MM.1S (cell line): ENCODE measurements at regions not wholly inside any gene's neighbourhood (a gene's known extent, or its start where the extent isn't known, plus 50 kb on each side); places are given as distances from the start of the nearest gene placed in this dataset.

Experiments
- DNase-seq: peaks from one replicate; pipeline ENCODE4 v3.0.0-alpha.2; 2015
- H2AFZ ChIP-seq: fragments of 300-600 bp; sonication (generic); 2 replicates; pipeline ENCODE4 v1.6.0; 2016; ENCODE audit warnings: antibody characterized with exemption, low read length
- H3F3A ChIP-seq: fragments of 300-600 bp; sonication (generic); 2 replicates; pipeline ENCODE4 v1.6.1; 2016; ENCODE audit warnings: mild to moderate bottlenecking, antibody characterized with exemption, low read length, moderate library complexity, mixed read lengths; ENCODE audit not compliant: insufficient read depth
- H3K27ac ChIP-seq: fragments of 300-600 bp; sonication (generic); 2 replicates; pipeline ENCODE4 v1.5.1; 2016; ENCODE audit warnings: mild to moderate bottlenecking, low read length
- H3K27me3 ChIP-seq: fragments of 300-600 bp; sonication (generic); replicated peaks from 2 replicates; pipeline ENCODE4 v1.6.0; 2016; ENCODE audit warnings: low read length; ENCODE audit not compliant: insufficient read depth
- H3K36me3 ChIP-seq: fragments of 300-600 bp; sonication (generic); replicated peaks from 2 replicates; pipeline ENCODE4 v1.6.1; 2016; ENCODE audit warnings: mild to moderate bottlenecking, low read length, mixed read lengths; ENCODE audit not compliant: insufficient read depth
- H3K4me1 ChIP-seq: fragments of 300-600 bp; sonication (generic); 2 replicates; pipeline ENCODE4 v1.6.1; 2016; ENCODE audit warnings: low read length, mixed read lengths
- H3K4me2 ChIP-seq: fragments of 300-600 bp; sonication (generic); 2 replicates; pipeline ENCODE4 v1.6.0; 2016; ENCODE audit warnings: low read depth, low read length
- H3K4me3 ChIP-seq: fragments of 300-600 bp; sonication (generic); 2 replicates; pipeline ENCODE4 v1.5.1; 2016; ENCODE audit warnings: low read length, mixed read lengths
- H3K79me2 ChIP-seq: fragments of 300-600 bp; sonication (generic); 2 replicates; pipeline ENCODE4 v1.6.1; 2016; ENCODE audit warnings: mixed run types, low read length, mixed read lengths
- H3K9ac ChIP-seq: fragments of 300-600 bp; sonication (generic); 2 replicates; pipeline ENCODE4 v1.6.1; 2016; ENCODE audit warnings: low read length, mixed read lengths
- H3K9me2 ChIP-seq: fragments of 300-600 bp; sonication (generic); replicated peaks from 2 replicates; pipeline ENCODE4 v1.6.1; 2016; ENCODE audit warnings: mild to moderate bottlenecking, low read length, mixed read lengths; ENCODE audit not compliant: insufficient read depth
- H3K9me3 ChIP-seq: fragments of 300-600 bp; sonication (generic); replicated peaks from 2 replicates; pipeline ENCODE4 v1.6.1; 2016; ENCODE audit warnings: mild to moderate bottlenecking, low read length, mixed read lengths; ENCODE audit not compliant: insufficient read depth
- H4K20me1 ChIP-seq: fragments of 300-600 bp; sonication (generic); 2 replicates; pipeline ENCODE4 v1.6.1; 2016; ENCODE audit warnings: mild to moderate bottlenecking, low read length, moderate library complexity, mixed read lengths; ENCODE audit not compliant: insufficient read depth
- CTCF ChIP-seq: fragments of 300-600 bp; sonication (generic); IDR thresholded peaks from 2 replicates; pipeline ENCODE4 v1.5.1; 2016; ENCODE audit warnings: antibody characterized with exemption, low read length, mixed read lengths
- EZH2 ChIP-seq: fragments of 300-600 bp; sonication (generic); optimal IDR thresholded peaks from 2 replicates; pipeline ENCODE3; 2017; ENCODE audit warnings: low read depth, mild to moderate bottlenecking, antibody characterized with exemption, low read length, mixed read lengths
- EZH2phosphoT487 ChIP-seq: fragments of 300-600 bp; sonication (generic); IDR thresholded peaks from 2 replicates; pipeline ENCODE4 v1.6.1; 2018; ENCODE audit warnings: antibody characterized with exemption, low read length

GRCh38 chr13:61183670-61184069 lies 232.0 kb downstream of the PCDH20 start:
- Histone ChIP-seq H3K9ac (no peak overlapping the region), H3K4me2 (no peak overlapping the region)
- no peak for TF ChIP-seq EZH2phosphoT487
- no peak for TF ChIP-seq EZH2
- TF ChIP-seq CTCF, result no peak

GRCh38 chr13:61180234-61180633 lies 235.4 kb downstream of the PCDH20 start:
- Histone ChIP-seq H2AFZ (no peak overlapping the region), H4K20me1 (no peaks in the 10 kb centered on the region), H3K9me2 (no peaks in the 10 kb centered on the region), H3K79me2 (no peaks in the 10 kb centered on the region), H3K27me3 (no peaks in the 10 kb centered on the region), H3K27ac (no peak overlapping the region), H3F3A (no peaks in the 10 kb centered on the region), H3K9ac (no peak overlapping the region), H3K4me3 (no peak overlapping the region), H3K4me1 (no peaks in the 10 kb centered on the region), H3K36me3 (no peaks in the 10 kb centered on the region), H3K9me3 (no peaks in the 10 kb centered on the region), H3K4me2 (no peak overlapping the region)
- TF ChIP-seq EZH2phosphoT487 (no peak), CTCF (no peak), EZH2 (no peak)
- DNase-seq, result no peak

More at GRCh38 chr13:61183670-61184069, 232.0 kb downstream of the PCDH20 start:
- no peak overlapping the region for H3K27ac ChIP-seq
- no peak overlapping the region for H2AFZ ChIP-seq
- no peak overlapping the region for H3K4me3 ChIP-seq
- no peaks in the 10 kb centered on the region for H3K9me2 ChIP-seq
- H4K20me1 ChIP-seq, result no peaks in the 10 kb centered on the region
- no peaks in the 10 kb centered on the region for H3K9me3 ChIP-seq
- H3F3A ChIP-seq, result no peaks in the 10 kb centered on the region
- no peak for DNase-seq
- H3K36me3 ChIP-seq, result no peaks in the 10 kb centered on the region
- H3K79me2 ChIP-seq, result no peaks in the 10 kb centered on the region
- no peaks in the 10 kb centered on the region for H3K27me3 ChIP-seq
- H3K4me1 ChIP-seq, result no peaks in the 10 kb centered on the region

- Histone ChIP-seq H3K27me3 (no peaks in the 10 kb centered on the region), H3K27ac (no peak overlapping the region), H3K9ac (no peak overlapping the region), H3K9me2 (no peaks in the 10 kb centered on the region), H3K79me2 (no peaks in the 10 kb centered on the region), H2AFZ (no peak overlapping the region), H3K9me3 (no peaks in the 10 kb centered on the region), H3K4me2 (no peak overlapping the region), H3K4me1 (no peaks in the 10 kb centered on the region), H3K36me3 (no peaks in the 10 kb centered on the region), H4K20me1 (no peaks in the 10 kb centered on the region), H3F3A (no peaks in the 10 kb centered on the region), H3K4me3 (no peak overlapping the region)
- TF ChIP-seq EZH2phosphoT487 (no peak), CTCF (no peak), EZH2 (no peak)
- DNase-seq, result no peak
Measured at GRCh38 chr13:61179741-61180140, 235.9 kb downstream of the PCDH20 start.
